ENCODE measurements at regions not wholly inside any gene's neighbourhood (a gene's known extent, or its start where the extent isn't known, plus 50 kb on each side); places are given as distances from the start of the nearest gene placed in this dataset.

- no peak for DNase-seq (ENCODE audit: low read depth in 3 of 3)
These were observed 177.3 kb upstream of the NCAM1 start for GRCh38 chr11:112783945-112784322.

- no peak for DNase-seq (ENCODE audit: low read depth in 3 of 3)
These were observed 176.7 kb upstream of the NCAM1 start for GRCh38 chr11:112784323-112785073.

- DNase-seq (ENCODE audit: low read depth in 3 of 3), result no peak
These were observed 176.1 kb upstream of the NCAM1 start for GRCh38 chr11:112785149-112785548.

GRCh38 chr11:112785719-112786118 lies 175.5 kb upstream of the NCAM1 start:
- no peak for DNase-seq (ENCODE audit: low read depth in 3 of 3)

GRCh38 chr11:112786196-112786595 lies 175.0 kb upstream of the NCAM1 start:
- no peak for DNase-seq (ENCODE audit: low read depth in 3 of 3)

- DNase-seq (ENCODE audit: low read depth in 3 of 3), result no peak
These were observed 174.2 kb upstream of the NCAM1 start for GRCh38 chr11:112786886-112787530.

GRCh38 chr11:112789481-112789880 lies 171.7 kb upstream of the NCAM1 start:
- no peak for DNase-seq (ENCODE audit: low read depth in 3 of 3)

- no peak for DNase-seq (ENCODE audit: low read depth in 3 of 3)
These were observed 170.9 kb upstream of the NCAM1 start for GRCh38 chr11:112790286-112790685.

GRCh38 chr11:112792070-112792469 lies 169.2 kb upstream of the NCAM1 start:
- DNase-seq (ENCODE audit: low read depth in 3 of 3), result no peak

GRCh38 chr11:112793416-112793815 lies 167.8 kb upstream of the NCAM1 start:
- no peak for DNase-seq (ENCODE audit: low read depth in 3 of 3)

- no peak for DNase-seq (ENCODE audit: low read depth in 3 of 3)
These were observed 166.8 kb upstream of the NCAM1 start for GRCh38 chr11:112794331-112794846.

GRCh38 chr11:112795142-112795815 lies 165.9 kb upstream of the NCAM1 start:
- DNase-seq (ENCODE audit: low read depth in 3 of 3), result no peak

GRCh38 chr11:112795911-112796649 lies 165.1 kb upstream of the NCAM1 start:
- DNase-seq (ENCODE audit: low read depth in 3 of 3), result no peak

- DNase-seq (ENCODE audit: low read depth in 3 of 3), result no peak
These were observed 164.1 kb upstream of the NCAM1 start for GRCh38 chr11:112797092-112797491.

GRCh38 chr11:112797648-112798293 lies 163.4 kb upstream of the NCAM1 start:
- no peak for DNase-seq (ENCODE audit: low read depth in 3 of 3)

GRCh38 chr11:112801025-112801816 lies 160.0 kb upstream of the NCAM1 start:
- no peak for DNase-seq (ENCODE audit: low read depth in 3 of 3)

GRCh38 chr11:112801817-112802088 lies 159.5 kb upstream of the NCAM1 start:
- DNase-seq (ENCODE audit: low read depth in 3 of 3), result no peak

- DNase-seq (ENCODE audit: low read depth in 3 of 3), result no peak
These were observed 155.6 kb upstream of the NCAM1 start for GRCh38 chr11:112805658-112806057.

GRCh38 chr11:112806256-112806655 lies 155.0 kb upstream of the NCAM1 start:
- no peak for DNase-seq (ENCODE audit: low read depth in 3 of 3)

- no peak for DNase-seq (ENCODE audit: low read depth in 3 of 3)
These were observed 154.3 kb upstream of the NCAM1 start for GRCh38 chr11:112806876-112807275.

- no peak for DNase-seq (ENCODE audit: low read depth in 3 of 3)
These were observed 151.8 kb upstream of the NCAM1 start for GRCh38 chr11:112809429-112809828.

Measured in stimulated activated CD4-positive, alpha-beta T cell treated with anti-CD3 and anti-CD28 coated beads, TNF-alpha, amount 100 ng/mL, for 24 hours (primary cell).